ENCODE measurements at regions not wholly inside any gene's neighbourhood (a gene's known extent, or its start where the extent isn't known, plus 50 kb on each side); places are given as distances from the start of the nearest gene placed in this dataset.

DNA sequence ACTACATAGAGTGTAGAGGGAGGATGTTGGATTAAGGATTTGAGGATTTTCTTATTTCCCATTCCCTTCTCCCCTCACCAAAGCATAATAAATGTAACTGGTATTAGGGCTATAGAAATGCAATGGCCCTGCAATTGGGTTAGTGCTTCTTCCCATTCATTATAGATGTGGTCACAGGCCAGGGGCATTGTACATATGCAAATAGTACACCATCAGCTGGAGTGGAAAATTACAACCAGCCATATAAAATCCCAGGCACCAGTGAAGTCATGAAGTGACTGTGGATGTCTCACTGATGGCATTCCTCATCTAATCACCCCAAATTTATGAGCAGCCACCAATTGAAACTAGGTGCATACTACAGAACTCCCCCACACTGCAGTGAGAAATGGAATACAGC lies 105.9 kb downstream of the PLK2 start:
- H3K27me3 Mint-ChIP-seq (ENCODE audit: insufficient read depth, low read depth), result no peaks in the 10 kb centered on the region
- H3K36me3 Mint-ChIP-seq, result no peaks in the 10 kb centered on the region
- Histone ChIP-seq H3K36me3 (no peaks in the 10 kb centered on the region), H3F3A (ENCODE audit: low read depth) (no peaks in the 10 kb centered on the region), H3K4me2 (no peak overlapping the region), H3K9me3 (ENCODE audit: low read depth) (peaks cover 4% of the 10 kb centered on the region), H3K4me3 (no peak overlapping the region), H3K27ac (no peak overlapping the region), H3K9ac (no peak overlapping the region), H3K79me2 (ENCODE audit: low read depth) (no peaks in the 10 kb centered on the region), H3K4me1 (no peaks in the 10 kb centered on the region), H3K27me3 (no peaks in the 10 kb centered on the region), H2AFZ (replicated peaks) (no peak overlapping the region), H4K20me1 (ENCODE audit: low read depth) (no peaks in the 10 kb centered on the region)
- no peaks in the 10 kb centered on the region for H3K9me3 Mint-ChIP-seq
- H3K4me3 Mint-ChIP-seq, result no peak overlapping the region
- no peak overlapping the region for H3K27ac Mint-ChIP-seq
- peaks cover 3% of the 10 kb centered on the region for H3K4me1 Mint-ChIP-seq
- no peak for DNase-seq (ENCODE audit: low spot score)
- no peak for TF ChIP-seq EZH2 (IDR thresholded peaks at IDR 0.05)
- TF ChIP-seq, protein P1, sequence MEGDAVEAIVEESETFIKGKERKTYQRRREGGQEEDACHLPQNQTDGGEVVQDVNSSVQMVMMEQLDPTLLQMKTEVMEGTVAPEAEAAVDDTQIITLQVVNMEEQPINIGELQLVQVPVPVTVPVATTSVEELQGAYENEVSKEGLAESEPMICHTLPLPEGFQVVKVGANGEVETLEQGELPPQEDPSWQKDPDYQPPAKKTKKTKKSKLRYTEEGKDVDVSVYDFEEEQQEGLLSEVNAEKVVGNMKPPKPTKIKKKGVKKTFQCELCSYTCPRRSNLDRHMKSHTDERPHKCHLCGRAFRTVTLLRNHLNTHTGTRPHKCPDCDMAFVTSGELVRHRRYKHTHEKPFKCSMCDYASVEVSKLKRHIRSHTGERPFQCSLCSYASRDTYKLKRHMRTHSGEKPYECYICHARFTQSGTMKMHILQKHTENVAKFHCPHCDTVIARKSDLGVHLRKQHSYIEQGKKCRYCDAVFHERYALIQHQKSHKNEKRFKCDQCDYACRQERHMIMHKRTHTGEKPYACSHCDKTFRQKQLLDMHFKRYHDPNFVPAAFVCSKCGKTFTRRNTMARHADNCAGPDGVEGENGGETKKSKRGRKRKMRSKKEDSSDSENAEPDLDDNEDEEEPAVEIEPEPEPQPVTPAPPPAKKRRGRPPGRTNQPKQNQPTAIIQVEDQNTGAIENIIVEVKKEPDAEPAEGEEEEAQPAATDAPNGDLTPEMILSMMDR (IDR thresholded peaks at IDR 0.05), result no peak
- TF ChIP-seq EZH2phosphoT487 (IDR thresholded peaks at IDR 0.05), result no peak

DNA sequence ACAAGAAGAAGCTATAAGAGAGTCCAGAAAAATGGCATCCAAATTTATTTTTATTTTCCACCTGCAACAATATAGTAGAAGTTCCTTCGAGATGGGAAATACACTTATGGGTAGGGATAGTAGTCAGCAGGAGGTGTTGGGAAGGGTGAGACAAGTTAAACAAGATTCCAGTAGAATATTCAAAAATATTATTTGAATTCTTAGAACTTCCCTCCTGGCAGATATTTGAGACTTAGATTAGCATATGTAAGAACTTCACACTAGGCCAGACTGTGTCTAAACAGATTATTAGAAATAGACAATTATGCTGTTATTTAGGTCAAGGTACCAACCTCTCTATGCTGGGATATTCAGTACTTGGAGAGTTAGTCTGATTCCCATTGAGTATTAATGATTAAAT lies 108.7 kb downstream of the PLK2 start:
- H2AFZ ChIP-seq (replicated peaks), result no peak overlapping the region
- Mint-ChIP-seq H3K9me3 (no peaks in the 10 kb centered on the region), H3K4me1 (no peaks in the 10 kb centered on the region), H3K4me3 (no peak overlapping the region), H3K36me3 (no peaks in the 10 kb centered on the region), H3K27me3 (ENCODE audit: insufficient read depth, low read depth) (no peaks in the 10 kb centered on the region), H3K27ac (no peak overlapping the region)
- no peaks in the 10 kb centered on the region for H3K27me3 ChIP-seq
- TF ChIP-seq EZH2 (IDR thresholded peaks at IDR 0.05) (no peak), EZH2phosphoT487 (IDR thresholded peaks at IDR 0.05) (no peak)
- TF ChIP-seq, protein P1 (IDR thresholded peaks at IDR 0.05), result no peak
- no peaks in the 10 kb centered on the region for H4K20me1 ChIP-seq (ENCODE audit: low read depth)
- H3K79me2 ChIP-seq (ENCODE audit: low read depth), result no peaks in the 10 kb centered on the region
- no peaks in the 10 kb centered on the region for H3K4me1 ChIP-seq
- DNase-seq (ENCODE audit: low spot score), result no peak
- H3K9me3 ChIP-seq (ENCODE audit: low read depth), result peaks cover 4% of the 10 kb centered on the region
- H3F3A ChIP-seq (ENCODE audit: low read depth), result no peaks in the 10 kb centered on the region
- H3K27ac ChIP-seq, result no peak overlapping the region
- H3K9ac ChIP-seq, result no peak overlapping the region
- H3K36me3 ChIP-seq, result no peaks in the 10 kb centered on the region
- H3K4me3 ChIP-seq, result no peak overlapping the region
- H3K4me2 ChIP-seq, result no peak overlapping the region

- H2AFZ ChIP-seq (replicated peaks), result no peak overlapping the region
- DNase-seq (ENCODE audit: low spot score), result no peak
- no peak overlapping the region for H3K4me2 ChIP-seq
- H3K27me3 ChIP-seq, result no peaks in the 10 kb centered on the region
- H3K9me3 ChIP-seq (ENCODE audit: low read depth), result peaks cover 4% of the 10 kb centered on the region
- Mint-ChIP-seq H3K27ac (no peak overlapping the region), H3K36me3 (no peaks in the 10 kb centered on the region), H3K4me1 (no peaks in the 10 kb centered on the region), H3K4me3 (no peak overlapping the region), H3K27me3 (ENCODE audit: insufficient read depth, low read depth) (no peaks in the 10 kb centered on the region), H3K9me3 (no peaks in the 10 kb centered on the region)
- no peak overlapping the region for H3K27ac ChIP-seq
- no peak overlapping the region for H3K9ac ChIP-seq
- no peaks in the 10 kb centered on the region for H3K36me3 ChIP-seq
- no peak for TF ChIP-seq EZH2 (IDR thresholded peaks at IDR 0.05)
- TF ChIP-seq EZH2phosphoT487 (IDR thresholded peaks at IDR 0.05), result no peak
- TF ChIP-seq, protein P1 (IDR thresholded peaks at IDR 0.05), result no peak
- no peak overlapping the region for H3K4me3 ChIP-seq
- H3K4me1 ChIP-seq, result no peaks in the 10 kb centered on the region
- no peaks in the 10 kb centered on the region for H3F3A ChIP-seq (ENCODE audit: low read depth)
- no peaks in the 10 kb centered on the region for H4K20me1 ChIP-seq (ENCODE audit: low read depth)
- no peaks in the 10 kb centered on the region for H3K79me2 ChIP-seq (ENCODE audit: low read depth)
Measured at GRCh38 chr5:58348996-58349728, 110.7 kb downstream of the PLK2 start.
